GM21367 (cell line): ENCODE measurements at regions not wholly inside any gene's neighbourhood (a gene's known extent, or its start where the extent isn't known, plus 50 kb on each side); places are given as distances from the start of the nearest gene placed in this dataset.

Experiments
- ATAC-seq: cut with Tn5 transposase; IDR thresholded peaks from one replicate; pipeline ENCODE4 v1.9.1; 2021; ENCODE audit not compliant: unreplicated experiment

DNA sequence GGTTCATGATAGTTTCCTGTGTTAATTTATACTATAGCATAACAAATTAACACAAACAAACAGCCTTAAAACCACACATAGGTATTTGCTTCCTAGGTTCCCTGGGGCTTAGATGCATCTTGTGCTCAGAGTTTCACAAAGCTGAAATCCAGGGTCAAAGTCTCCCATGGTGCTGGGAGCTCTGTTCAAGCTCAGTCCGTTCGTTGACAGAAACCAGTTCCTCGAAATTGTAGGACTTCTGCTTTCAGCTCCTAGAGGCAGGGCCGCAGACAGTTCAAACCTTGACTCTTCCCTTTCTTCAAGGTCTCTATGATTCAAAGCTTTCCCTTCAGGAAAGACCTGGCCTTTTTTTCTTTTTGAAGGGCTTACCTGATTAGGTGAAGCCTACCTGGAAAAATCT lies 90.5 kb downstream of the VSTM2A start:
- no peak for ATAC-seq

DNA sequence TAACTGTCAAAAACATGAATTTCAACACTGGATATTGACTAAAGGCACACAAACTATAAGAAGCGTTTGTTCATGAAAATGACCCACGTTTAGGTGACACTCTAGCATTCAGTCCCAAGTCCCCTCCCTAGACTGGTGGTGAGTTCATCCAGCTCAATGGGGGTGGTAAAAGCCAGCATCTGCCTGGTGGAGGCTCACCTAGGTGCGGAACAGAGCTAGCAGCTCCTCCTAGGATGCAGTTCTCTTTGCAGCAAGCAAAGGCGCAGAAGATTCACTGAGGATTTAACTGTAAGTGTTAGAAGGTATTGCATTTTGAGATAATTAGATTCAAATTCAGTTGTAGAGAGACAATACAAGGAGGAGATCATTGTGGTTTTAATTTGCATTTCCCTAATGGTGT lies 87.6 kb downstream of the VSTM2A start:
- no peak for ATAC-seq

GRCh38 chr7:54622696-54623309 lies 80.6 kb downstream of the VSTM2A start:
- no peak for ATAC-seq
